ACC112 (cell line): ENCODE measurements at regions not wholly inside any gene's neighbourhood (a gene's known extent, or its start where the extent isn't known, plus 50 kb on each side); places are given as distances from the start of the nearest gene placed in this dataset.

Experiments
- H2AFZ ChIP-seq: fragments of 200-600 bp; sonication (generic); one replicate; pipeline ENCODE4 v1.6.0; 2017; ENCODE audit warnings: antibody characterized with exemption, low read length; ENCODE audit not compliant: unreplicated experiment
- H3K27ac ChIP-seq: fragments of 200-600 bp; sonication (generic); 2 replicates; pipeline ENCODE4 v1.5.1; 2014; ENCODE audit warnings: low read depth, mild to moderate bottlenecking, antibody characterized with exemption, low read length, moderate library complexity
- H3K27me3 ChIP-seq: fragments of 200-600 bp; sonication (generic); 2 replicates; pipeline ENCODE4 v1.6.1; 2014; ENCODE audit warnings: mild to moderate bottlenecking, antibody characterized with exemption, low read length, moderate library complexity, mixed read lengths; ENCODE audit not compliant: insufficient read depth
- H3K36me3 ChIP-seq: fragments of 200-600 bp; sonication (generic); 2 replicates; pipeline ENCODE4 v1.6.1; 2016; ENCODE audit warnings: mild to moderate bottlenecking, antibody characterized with exemption, low read length, moderate library complexity, mixed read lengths; ENCODE audit not compliant: insufficient read depth
- H3K4me1 ChIP-seq: fragments of 200-600 bp; sonication (generic); one replicate; pipeline ENCODE4 v1.6.1; 2016; ENCODE audit warnings: low read length, mixed read lengths; ENCODE audit not compliant: insufficient read depth, unreplicated experiment, control insufficient read depth
- H3K4me3 ChIP-seq: fragments of 200-600 bp; sonication (generic); 2 replicates; pipeline ENCODE4 v1.5.1; 2014; ENCODE audit warnings: mild to moderate bottlenecking, low read depth, low read length
- H3K79me2 ChIP-seq: fragments of 200-600 bp; sonication (generic); one replicate; pipeline ENCODE4 v1.6.0; 2016; ENCODE audit warnings: low read length; ENCODE audit not compliant: control insufficient read depth, unreplicated experiment, insufficient read depth

DNA sequence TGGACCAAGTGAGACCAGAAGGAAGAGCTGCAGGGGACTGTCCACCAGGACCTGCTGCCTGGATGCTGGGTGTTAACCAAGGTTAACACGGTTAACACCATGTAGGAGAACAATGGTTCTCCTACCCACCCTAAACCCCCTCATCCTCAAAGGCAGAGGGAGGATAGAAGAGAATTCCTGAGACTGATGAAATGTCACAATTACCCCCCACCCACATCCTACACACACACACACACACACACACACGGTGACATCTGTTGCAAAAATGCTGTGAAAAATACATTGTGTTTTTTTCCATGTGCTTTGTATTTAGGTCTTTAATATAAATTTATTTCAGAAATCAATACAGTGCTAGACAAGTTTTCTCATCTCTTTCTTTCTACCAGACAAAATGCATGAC lies 113.9 kb upstream of the HES1 start:
- Histone ChIP-seq H3K27ac (no peak overlapping the region), H3K4me3 (no peak overlapping the region), H2AFZ (no peak overlapping the region), H3K36me3 (no peaks in the 10 kb centered on the region), H3K27me3 (peaks cover 14% of the 10 kb centered on the region), H3K79me2 (no peaks in the 10 kb centered on the region), H3K4me1 (no peaks in the 10 kb centered on the region)

DNA sequence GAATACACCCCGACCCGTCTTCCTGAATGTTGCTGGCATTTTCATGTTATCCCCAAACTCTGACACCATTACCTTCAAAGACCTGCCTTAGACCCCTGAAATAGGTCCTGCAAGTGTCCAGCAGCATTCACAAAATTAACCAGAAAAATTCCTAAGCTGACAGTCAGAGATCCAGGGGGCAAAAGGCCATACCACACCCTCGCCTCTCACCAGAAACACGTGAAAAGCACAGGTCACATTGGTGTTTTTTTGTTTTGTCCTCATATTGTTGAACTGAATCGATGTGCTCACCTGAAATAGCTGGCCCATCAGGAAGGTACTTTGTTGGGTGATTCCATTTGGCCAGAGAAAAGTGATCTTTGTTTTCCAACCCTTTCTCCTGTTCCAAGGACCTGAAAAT lies 113.1 kb upstream of the HES1 start:
- Histone ChIP-seq H3K4me1 (no peaks in the 10 kb centered on the region), H3K27ac (no peak overlapping the region), H3K36me3 (no peaks in the 10 kb centered on the region), H2AFZ (no peak overlapping the region), H3K27me3 (peaks cover 21% of the 10 kb centered on the region), H3K4me3 (no peak overlapping the region), H3K79me2 (no peaks in the 10 kb centered on the region)

DNA sequence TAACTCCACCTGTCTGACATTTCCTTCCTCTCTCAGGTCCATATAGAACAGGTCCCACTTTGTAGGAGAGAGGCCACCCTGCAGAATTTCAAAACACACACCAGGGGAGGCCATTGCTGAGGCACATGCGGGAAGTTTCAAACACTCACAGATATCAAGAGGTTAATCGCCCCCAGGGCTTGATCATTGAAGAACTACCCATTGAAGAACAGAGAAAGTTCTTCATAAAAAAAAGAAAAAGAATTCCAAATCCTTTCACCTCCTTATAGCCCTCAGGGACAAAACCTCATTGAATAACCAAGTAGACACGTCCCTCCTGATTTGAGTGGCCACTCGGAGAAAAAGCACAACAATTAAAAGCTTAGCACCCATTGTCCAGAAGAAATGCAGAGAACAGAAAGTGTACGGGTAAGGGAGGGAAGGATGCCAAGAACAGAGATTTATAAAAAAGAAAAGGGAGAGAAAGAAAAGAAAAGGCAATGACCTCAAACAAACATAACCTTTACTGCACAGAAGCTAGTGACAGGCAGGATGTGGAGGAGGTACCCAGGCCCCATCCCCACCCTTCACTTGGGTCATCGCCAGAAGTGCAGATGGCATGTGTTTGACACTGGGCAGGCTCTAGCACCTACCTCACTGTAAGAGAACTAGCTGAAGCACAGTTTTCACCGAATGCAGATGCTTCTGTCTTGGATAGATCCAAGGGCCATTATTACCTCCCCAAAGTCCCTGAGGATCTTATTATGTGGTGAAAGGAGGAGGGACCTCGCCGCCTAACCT lies 112.3 kb upstream of the HES1 start:
- H3K27me3 ChIP-seq, result peaks cover 22% of the 10 kb centered on the region
- H3K4me1 ChIP-seq, result no peaks in the 10 kb centered on the region
- H3K4me3 ChIP-seq, result no peak overlapping the region
- no peak overlapping the region for H2AFZ ChIP-seq
- H3K36me3 ChIP-seq, result no peaks in the 10 kb centered on the region
- no peaks in the 10 kb centered on the region for H3K79me2 ChIP-seq
- no peak overlapping the region for H3K27ac ChIP-seq

GRCh38 chr3:194025119-194025518 lies 110.8 kb upstream of the HES1 start:
- H3K4me1 ChIP-seq, result no peaks in the 10 kb centered on the region
- no peaks in the 10 kb centered on the region for H3K79me2 ChIP-seq
- H3K27ac ChIP-seq, result no peak overlapping the region
- H3K4me3 ChIP-seq, result no peak overlapping the region
- no peak overlapping the region for H2AFZ ChIP-seq
- peaks cover 22% of the 10 kb centered on the region for H3K27me3 ChIP-seq
- no peaks in the 10 kb centered on the region for H3K36me3 ChIP-seq

- H3K4me1 ChIP-seq, result no peaks in the 10 kb centered on the region
- no peak overlapping the region for H3K4me3 ChIP-seq
- no peaks in the 10 kb centered on the region for H3K36me3 ChIP-seq
- no peak overlapping the region for H3K27ac ChIP-seq
- H2AFZ ChIP-seq, result no peak overlapping the region
- H3K79me2 ChIP-seq, result no peaks in the 10 kb centered on the region
- H3K27me3 ChIP-seq, result peaks cover 22% of the 10 kb centered on the region
These were observed 110.0 kb upstream of the HES1 start for GRCh38 chr3:194025951-194026350.

DNA sequence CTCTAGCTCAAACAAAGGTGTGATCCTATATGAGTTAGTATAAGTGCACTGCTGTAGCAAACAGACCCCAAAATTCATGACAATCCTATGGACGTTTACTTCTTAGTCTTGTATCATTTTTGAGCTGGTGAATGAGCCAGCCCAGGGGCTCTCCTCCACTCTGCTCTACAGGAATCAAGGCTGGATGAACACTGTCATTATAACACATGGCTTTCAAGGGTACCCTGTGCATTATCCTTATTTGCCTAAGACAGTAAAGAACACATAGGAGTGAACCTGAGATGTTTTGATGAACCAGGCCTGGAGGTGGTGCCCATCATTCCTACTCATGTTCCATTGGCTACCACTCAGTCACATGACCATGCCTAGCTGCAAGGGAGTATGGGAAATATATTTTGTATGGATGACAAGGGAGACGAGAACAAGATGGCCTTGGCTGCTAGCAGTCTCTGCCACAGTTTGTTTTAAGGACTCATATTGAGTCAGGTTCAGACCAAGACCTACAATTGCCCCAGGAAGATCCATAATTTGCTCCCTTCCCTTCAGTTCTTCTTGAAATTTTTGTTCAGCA lies 107.4 kb upstream of the HES1 start:
- H3K36me3 ChIP-seq, result no peaks in the 10 kb centered on the region
- H3K27me3 ChIP-seq, result peaks cover 22% of the 10 kb centered on the region
- no peak overlapping the region for H3K27ac ChIP-seq
- H3K79me2 ChIP-seq, result no peaks in the 10 kb centered on the region
- H2AFZ ChIP-seq, result no peak overlapping the region
- H3K4me1 ChIP-seq, result no peaks in the 10 kb centered on the region
- H3K4me3 ChIP-seq, result no peak overlapping the region

DNA sequence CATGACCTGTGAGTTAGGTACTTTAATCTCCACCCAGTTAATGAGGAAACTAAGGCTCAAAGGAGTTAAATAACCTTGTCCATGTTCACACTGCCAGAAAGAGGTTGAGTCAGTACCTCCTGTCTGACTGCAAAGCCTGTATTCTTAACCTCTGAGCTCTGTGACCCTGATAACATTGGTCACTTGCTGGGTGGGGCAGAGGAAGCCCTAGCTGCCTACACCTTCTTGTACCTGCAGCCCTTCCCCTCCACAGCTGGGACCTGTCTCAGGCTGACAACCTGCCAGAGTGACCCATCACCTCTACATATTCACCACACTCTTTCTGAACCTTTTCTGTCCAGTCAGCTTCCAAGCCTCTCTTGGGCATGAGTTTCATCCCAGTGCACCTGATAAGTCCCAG lies 106.1 kb upstream of the HES1 start:
- no peak overlapping the region for H2AFZ ChIP-seq
- no peak overlapping the region for H3K4me3 ChIP-seq
- H3K27me3 ChIP-seq, result peaks cover 22% of the 10 kb centered on the region
- H3K36me3 ChIP-seq, result no peaks in the 10 kb centered on the region
- H3K27ac ChIP-seq, result no peak overlapping the region
- no peaks in the 10 kb centered on the region for H3K79me2 ChIP-seq
- no peaks in the 10 kb centered on the region for H3K4me1 ChIP-seq

DNA sequence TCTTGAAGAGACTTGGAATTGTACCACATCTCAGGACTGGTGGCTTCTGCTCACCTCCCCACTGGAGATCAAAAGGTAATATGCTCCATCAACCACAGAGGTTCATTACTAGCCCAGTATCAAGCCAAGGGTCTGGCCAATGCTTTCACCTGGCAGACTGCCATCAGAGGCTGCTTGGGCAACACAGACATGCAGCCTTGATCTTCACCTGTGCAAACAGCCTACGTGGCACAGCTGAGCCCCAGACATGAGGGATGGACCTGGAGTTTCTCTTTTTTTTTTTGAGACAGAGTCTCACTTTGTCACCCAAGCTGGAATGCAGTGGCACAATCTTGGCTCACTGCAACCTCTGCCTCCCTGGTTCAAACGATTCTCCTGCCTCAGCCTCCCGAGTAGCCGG lies 105.6 kb upstream of the HES1 start:
- Histone ChIP-seq H2AFZ (no peak overlapping the region), H3K27ac (no peak overlapping the region), H3K4me1 (no peaks in the 10 kb centered on the region), H3K27me3 (peaks cover 22% of the 10 kb centered on the region), H3K4me3 (no peak overlapping the region), H3K36me3 (no peaks in the 10 kb centered on the region), H3K79me2 (no peaks in the 10 kb centered on the region)

- H3K27ac ChIP-seq, result no peak overlapping the region
- no peak overlapping the region for H2AFZ ChIP-seq
- H3K4me3 ChIP-seq, result no peak overlapping the region
- no peaks in the 10 kb centered on the region for H3K36me3 ChIP-seq
- peaks cover 16% of the 10 kb centered on the region for H3K27me3 ChIP-seq
- H3K79me2 ChIP-seq, result no peaks in the 10 kb centered on the region
- no peaks in the 10 kb centered on the region for H3K4me1 ChIP-seq
These were observed 104.6 kb upstream of the HES1 start for GRCh38 chr3:194031349-194031748.

DNA sequence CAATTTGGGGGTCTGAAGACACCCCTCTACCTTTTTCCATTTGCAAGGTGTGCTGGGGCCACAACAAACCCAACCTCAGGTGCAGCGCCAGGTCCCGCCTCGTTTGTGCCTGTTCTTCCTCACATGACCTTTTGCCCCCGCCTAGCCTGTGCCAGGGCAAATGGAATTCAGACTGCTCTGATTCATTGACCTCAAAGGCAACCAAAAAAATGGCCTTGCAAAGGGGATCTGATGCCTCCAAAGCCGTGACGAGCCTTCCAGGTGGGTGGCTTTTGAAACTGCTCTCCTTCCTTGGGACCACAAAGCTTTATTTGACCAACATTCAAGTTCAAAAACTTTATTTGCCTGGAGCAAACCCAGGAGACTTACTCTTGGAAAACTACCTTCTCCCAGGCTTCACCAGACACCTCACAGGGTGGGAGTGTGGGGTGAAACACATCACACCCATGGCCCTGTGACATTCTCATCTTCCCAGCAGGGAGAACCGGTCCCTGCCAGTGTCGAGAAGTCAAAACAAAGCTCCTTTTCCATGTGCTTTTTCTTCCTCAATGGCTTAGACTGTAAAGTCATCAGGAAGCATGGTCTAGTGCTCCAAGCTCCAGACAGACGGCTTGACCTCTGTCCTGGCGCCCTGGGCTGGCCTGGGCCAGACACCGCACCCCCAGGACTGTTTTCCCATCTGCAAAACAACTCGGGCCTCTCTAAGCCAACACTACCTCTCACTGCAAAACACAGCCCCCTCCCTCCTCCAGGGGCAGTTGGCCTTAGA lies 103.9 kb upstream of the HES1 start:
- Histone ChIP-seq H3K36me3 (no peaks in the 10 kb centered on the region), H3K4me1 (no peaks in the 10 kb centered on the region), H2AFZ (no peak overlapping the region), H3K27ac (no peak overlapping the region), H3K27me3 (peaks cover 9% of the 10 kb centered on the region; the same call in 1 of the 2 replicates), H3K4me3 (no peak overlapping the region), H3K79me2 (no peaks in the 10 kb centered on the region)
